H9 (cell line): ENCODE measurements at regions not wholly inside any gene's neighbourhood (a gene's known extent, or its start where the extent isn't known, plus 50 kb on each side); places are given as distances from the start of the nearest gene placed in this dataset.
"Not testable (repeated sequence)": the region's sequence is repeated elsewhere in the genome, so short reads cannot be mapped to it uniquely, and the experiment has no call there.

ENCODE experiments used
- DNase-seq: peaks from one replicate; pipeline ENCODE4 v3.0.0-alpha.2; 2017
- H2AFZ ChIP-seq: one replicate; pipeline ENCODE4 v1.6.1; 2013; ENCODE audit warnings: mild to moderate bottlenecking, low read length, control low read depth, moderate library complexity
- H2AK5ac ChIP-seq: 2 replicates; pipeline ENCODE4 v1.6.1; 2013; ENCODE audit warnings: low read length, control low read depth, mixed read lengths; ENCODE audit not compliant: insufficient read length
- H2BK120ac ChIP-seq: one replicate; pipeline ENCODE4 v1.6.1; 2013; ENCODE audit warnings: low read depth, mild to moderate bottlenecking, low read length, control low read depth, inconsistent platforms; ENCODE audit not compliant: poor library complexity, severe bottlenecking
- H2BK12ac ChIP-seq: 2 replicates; pipeline ENCODE4 v1.6.1; 2013; ENCODE audit warnings: low read length, control low read depth, mixed read lengths, low read depth; ENCODE audit not compliant: insufficient read length
- H2BK15ac ChIP-seq: 2 replicates; pipeline ENCODE4 v1.6.1; 2013; ENCODE audit warnings: low read depth, low read length, control low read depth
- H2BK20ac ChIP-seq: one replicate; pipeline ENCODE4 v1.6.1; 2013; ENCODE audit warnings: low read depth, mild to moderate bottlenecking, low read length, control low read depth, inconsistent platforms; ENCODE audit not compliant: poor library complexity, severe bottlenecking
- H2BK5ac ChIP-seq: 2 replicates; pipeline ENCODE4 v1.6.1; 2013; ENCODE audit warnings: low read length, control low read depth, mixed read lengths; ENCODE audit not compliant: insufficient read length
- H3K14ac ChIP-seq: 2 replicates; pipeline ENCODE4 v1.6.1; 2013; ENCODE audit warnings: low read length, control low read depth; ENCODE audit not compliant: insufficient read depth
- H3K18ac ChIP-seq: 2 replicates; pipeline ENCODE4 v1.6.1; 2013; ENCODE audit warnings: low read depth, mild to moderate bottlenecking, mixed read lengths, low read length, control low read depth; ENCODE audit not compliant: insufficient read length
- H3K23ac ChIP-seq: 2 replicates; pipeline ENCODE4 v1.6.1; 2013; ENCODE audit warnings: low read length, control low read depth, mixed read lengths, low read depth; ENCODE audit not compliant: insufficient read length
- H3K23me2 ChIP-seq: 2 replicates; pipeline ENCODE4 v1.6.1; 2013; ENCODE audit warnings: low read depth, mild to moderate bottlenecking, mixed read lengths, low read length, control low read depth; ENCODE audit not compliant: insufficient read length, poor library complexity, severe bottlenecking
- H3K27ac ChIP-seq: 2 replicates; pipeline ENCODE4 v1.5.1; 2013; ENCODE audit warnings: low read length, control low read depth, mixed read lengths, low read depth; ENCODE audit not compliant: insufficient read length
- H3K27me3 ChIP-seq: 2 replicates; pipeline ENCODE4 v1.6.1; 2013; ENCODE audit warnings: low read length, control low read depth, inconsistent platforms; ENCODE audit not compliant: insufficient read depth
- H3K4ac ChIP-seq: 2 replicates; pipeline ENCODE4 v1.6.1; 2013; ENCODE audit warnings: low read depth, mild to moderate bottlenecking, control low read depth, inconsistent platforms, low read length, moderate library complexity
- H3K4me1 ChIP-seq: 2 replicates; pipeline ENCODE4 v1.6.1; 2013; ENCODE audit warnings: low read length, control low read depth, inconsistent platforms; ENCODE audit not compliant: insufficient read depth
- H3K4me2 ChIP-seq: 2 replicates; pipeline ENCODE4 v1.6.1; 2013; ENCODE audit warnings: low read length, control low read depth, mixed read lengths; ENCODE audit not compliant: insufficient read length, insufficient read depth
- H3K56ac ChIP-seq: 2 replicates; pipeline ENCODE4 v1.6.1; 2013; ENCODE audit warnings: low read depth, mild to moderate bottlenecking, mixed read lengths, low read length, control low read depth; ENCODE audit not compliant: insufficient read length
- H3K79me1 ChIP-seq: 2 replicates; pipeline ENCODE4 v1.6.1; 2013; ENCODE audit warnings: low read depth, mild to moderate bottlenecking, moderate library complexity, low read length, control low read depth, inconsistent platforms; ENCODE audit not compliant: insufficient read depth, poor library complexity, severe bottlenecking
- H3K79me2 ChIP-seq: 2 replicates; pipeline ENCODE4 v1.6.1; 2013; ENCODE audit warnings: low read length, control low read depth, inconsistent platforms; ENCODE audit not compliant: insufficient read depth
- H3K9ac ChIP-seq: 2 replicates; pipeline ENCODE4 v1.6.1; 2013; ENCODE audit warnings: low read length, control low read depth, mixed read lengths; ENCODE audit not compliant: insufficient read length; ENCODE audit errors: extremely low read depth
- H3K9me3 ChIP-seq: one replicate; pipeline ENCODE4 v1.6.1; 2013; ENCODE audit warnings: low read depth, low read length, inconsistent platforms; ENCODE audit not compliant: control insufficient read depth
- H3T11ph ChIP-seq: one replicate; pipeline ENCODE4 v1.6.1; 2013; ENCODE audit warnings: mild to moderate bottlenecking, low read length, control low read depth, inconsistent platforms
- H4K20me1 ChIP-seq: one replicate; pipeline ENCODE4 v1.6.1; 2013; ENCODE audit not compliant: control insufficient read depth, insufficient read length, insufficient read depth
- H4K5ac ChIP-seq: 2 replicates; pipeline ENCODE4 v1.6.1; 2013; ENCODE audit warnings: low read depth, mild to moderate bottlenecking, mixed read lengths, low read length, control low read depth; ENCODE audit not compliant: insufficient read length
- H4K8ac ChIP-seq: replicated peaks from 2 replicates; pipeline ENCODE4 v1.6.1; 2013; ENCODE audit warnings: low read length, control low read depth, mixed read lengths, low read depth; ENCODE audit not compliant: insufficient read length
- H4K91ac ChIP-seq: 2 replicates; pipeline ENCODE4 v1.6.1; 2013; ENCODE audit warnings: low read depth, mild to moderate bottlenecking, moderate library complexity, mixed read lengths, low read length, control low read depth; ENCODE audit not compliant: insufficient read length
- H3K27ac Mint-ChIP-seq, 3 experiments: 2 replicates in 2 of 3; 3 replicates in 1 of 3; pipeline ENCODE4 v1.8.0; 2020 to 2021; ENCODE audit warnings: mixed read lengths in 3 of 3, mild to moderate bottlenecking in 1 of 3, moderate library complexity in 1 of 3
- H3K27me3 Mint-ChIP-seq: 2 replicates; pipeline ENCODE4 v1.8.0; 2021; ENCODE audit warnings: low read depth, mild to moderate bottlenecking, moderate library complexity, mixed read lengths
- H3K36me3 Mint-ChIP-seq, 3 experiments: 2 replicates in 2 of 3; 3 replicates in 1 of 3; pipeline ENCODE4 v1.8.0; 2020 to 2021; ENCODE audit warnings: low read depth in 3 of 3, mixed read lengths in 3 of 3; ENCODE audit not compliant: insufficient read depth in 1 of 3
- H3K4me1 Mint-ChIP-seq, 2 experiments: 2 replicates each; pipeline ENCODE4 v1.8.0; 2020; ENCODE audit warnings: mixed read lengths in 2 of 2
- H3K4me3 Mint-ChIP-seq, 2 experiments: 2 replicates in 1 of 2; 3 replicates in 1 of 2; pipeline ENCODE4 v1.8.0; 2020 to 2021; ENCODE audit warnings: mild to moderate bottlenecking in 2 of 2, mixed read lengths in 2 of 2, moderate library complexity in 1 of 2
- H3K9me3 Mint-ChIP-seq, 2 experiments: 2 replicates in 1 of 2; 3 replicates in 1 of 2; pipeline ENCODE4 v1.8.0; 2020; ENCODE audit warnings: mild to moderate bottlenecking in 2 of 2, mixed read lengths in 2 of 2, moderate library complexity in 1 of 2
- CTCF ChIP-seq: fragments of 200-600 bp; sonication (generic); conservative IDR thresholded peaks from 3 replicates; pipeline ENCODE4 v1.8.0; 2021; ENCODE audit warnings: antibody characterized with exemption, mild to moderate bottlenecking
- WGBS: extraction: QIAGEN DNeasy Blood & Tissue Kit; methylation state at CpG from one replicate; pipeline ENCODE4 v1.1.7; 2013; ENCODE audit warnings: missing lambda C conversion rate, low lambda C conversion rate, mixed read lengths; ENCODE audit not compliant: insufficient read length; ENCODE audit errors: extremely low coverage; 5-methylcytosine and 5-hydroxymethylcytosine counted together

- H3K27ac Mint-ChIP-seq = no peak overlapping the region; a peak in 1 of 7 replicates
- WGBS = no CpG with 5 or more reads among the region's 1 CpG
- H3K9me3 Mint-ChIP-seq = no peaks in the 10 kb centered on the region
These were observed 694.9 kb downstream of the ZBBX start for GRCh38 chr3:166685246-166685645.

GRCh38 chr3:166684077-166684476 lies 696.0 kb downstream of the ZBBX start:
- not testable (repeated sequence) for H3K36me3 Mint-ChIP-seq, H3K27ac Mint-ChIP-seq, H3K27me3 ChIP-seq, H3K4me2 ChIP-seq, H4K20me1 ChIP-seq, H3K79me2 ChIP-seq, H3K4me1 Mint-ChIP-seq, H2BK120ac ChIP-seq, H4K91ac ChIP-seq, H3K23me2 ChIP-seq, H3K4ac ChIP-seq, H3K9ac ChIP-seq, DNase-seq, H3K4me1 ChIP-seq, H3K56ac ChIP-seq, H2BK20ac ChIP-seq, H3K27ac ChIP-seq, H3K23ac ChIP-seq, H2BK5ac ChIP-seq, H3T11ph ChIP-seq, H2BK15ac ChIP-seq, H3K4me3 Mint-ChIP-seq, H3K79me1 ChIP-seq, H4K8ac ChIP-seq, H2AK5ac ChIP-seq, H3K9me3 ChIP-seq, H4K5ac ChIP-seq, H3K9me3 Mint-ChIP-seq, H2AFZ ChIP-seq, H3K27me3 Mint-ChIP-seq, H2BK12ac ChIP-seq, H3K14ac ChIP-seq, H3K18ac ChIP-seq
- no CpG with 5 or more reads among the region's 5 CpGs for WGBS

More at GRCh38 chr3:166685246-166685645, 694.9 kb downstream of the ZBBX start:
- Histone ChIP-seq H2BK12ac (no peak overlapping the region), H4K5ac (no peak overlapping the region), H3K14ac (no peak overlapping the region), H2BK15ac (no peak overlapping the region), H3K23me2 (no peaks in the 10 kb centered on the region), H2AFZ (no peak overlapping the region), H2BK20ac (no peak overlapping the region), H2AK5ac (no peak overlapping the region), H4K91ac (no peak overlapping the region), H3K79me2 (no peaks in the 10 kb centered on the region), H2BK120ac (no peak overlapping the region), H4K20me1 (no peaks in the 10 kb centered on the region), H3T11ph (no peak overlapping the region), H3K56ac (no peak overlapping the region), H3K23ac (no peak overlapping the region), H3K79me1 (no peaks in the 10 kb centered on the region), H3K9me3 (no peaks in the 10 kb centered on the region), H3K4ac (no peak overlapping the region), H3K4me1 (no peaks in the 10 kb centered on the region), H3K27me3 (no peaks in the 10 kb centered on the region), H4K8ac (no peak overlapping the region), H3K18ac (no peak overlapping the region), H2BK5ac (no peak overlapping the region), H3K27ac (no peak overlapping the region), H3K9ac (no peak overlapping the region), H3K4me2 (no peak overlapping the region)
- no peaks in the 10 kb centered on the region for H3K36me3 Mint-ChIP-seq
- TF ChIP-seq CTCF = no peak
- no peak for DNase-seq
- no peaks in the 10 kb centered on the region; a peak in 1 of 4 replicates for H3K4me1 Mint-ChIP-seq
- H3K4me3 Mint-ChIP-seq = no peak overlapping the region
- H3K27me3 Mint-ChIP-seq = no peaks in the 10 kb centered on the region
